NCI-H226 (cell line): ENCODE measurements at regions not wholly inside any gene's neighbourhood (a gene's known extent, or its start where the extent isn't known, plus 50 kb on each side); places are given as distances from the start of the nearest gene placed in this dataset.
"Not testable (repeated sequence)": the region's sequence is repeated elsewhere in the genome, so short reads cannot be mapped to it uniquely, and the experiment has no call there.

Experiments used
- DNase-seq: peaks from one replicate; pipeline ENCODE4 v3.0.0-alpha.2; 2015

- no peak for DNase-seq
Measured at GRCh38 chr13:26883613-26884257, 123.1 kb upstream of the GPR12 start.

- DNase-seq: no peak
Measured at GRCh38 chr13:26882731-26883130, 122.1 kb upstream of the GPR12 start.

- peak; percentile 8 for DNase-seq
Measured at GRCh38 chr13:26881154-26881553, 120.6 kb upstream of the GPR12 start.

GRCh38 chr13:26880735-26881134 lies 120.1 kb upstream of the GPR12 start:
- DNase-seq: no peak

GRCh38 chr13:26878438-26878837 lies 117.9 kb upstream of the GPR12 start:
- DNase-seq: no peak

- DNase-seq: no peak
Measured at GRCh38 chr13:26873386-26873698, 112.8 kb upstream of the GPR12 start.

GRCh38 chr13:26872525-26873385 lies 112.2 kb upstream of the GPR12 start:
- no peak for DNase-seq

GRCh38 chr13:26867451-26868091 lies 107.0 kb upstream of the GPR12 start:
- DNase-seq: no peak

- DNase-seq: no peak
Measured at GRCh38 chr13:26864576-26864975, 104.0 kb upstream of the GPR12 start.

- DNase-seq: no peak
Measured at GRCh38 chr13:26861941-26862340, 101.4 kb upstream of the GPR12 start.

- no peak for DNase-seq
Measured at GRCh38 chr13:26855921-26856320, 95.3 kb upstream of the GPR12 start.

GRCh38 chr13:26855071-26855470 lies 94.5 kb upstream of the GPR12 start:
- no peak for DNase-seq

GRCh38 chr13:26853323-26853722 lies 92.7 kb upstream of the GPR12 start:
- DNase-seq: no peak

- DNase-seq: no peak
Measured at GRCh38 chr13:26847281-26847680, 86.7 kb upstream of the GPR12 start.

GRCh38 chr13:26845063-26845462 lies 84.5 kb upstream of the GPR12 start:
- DNase-seq: not testable (repeated sequence)

GRCh38 chr13:26839682-26840081 lies 79.1 kb upstream of the GPR12 start:
- DNase-seq: no peak

- no peak for DNase-seq
Measured at GRCh38 chr13:26838821-26839220, 78.2 kb upstream of the GPR12 start.

GRCh38 chr13:26837997-26838396 lies 77.4 kb upstream of the GPR12 start:
- DNase-seq: no peak

GRCh38 chr13:26837102-26837501 lies 76.5 kb upstream of the GPR12 start:
- DNase-seq: no peak

GRCh38 chr13:26836626-26837025 lies 76.0 kb upstream of the GPR12 start:
- DNase-seq: no peak

GRCh38 chr13:26834646-26835045 lies 74.1 kb upstream of the GPR12 start:
- no peak for DNase-seq

GRCh38 chr13:26831336-26831908 lies 70.8 kb upstream of the GPR12 start:
- no peak for DNase-seq

- no peak for DNase-seq
Measured at GRCh38 chr13:26829716-26830115, 69.1 kb upstream of the GPR12 start.

- no peak for DNase-seq
Measured at GRCh38 chr13:26824581-26824980, 64.0 kb upstream of the GPR12 start.
